H7 (cell line): ENCODE measurements at regions not wholly inside any gene's neighbourhood (a gene's known extent, or its start where the extent isn't known, plus 50 kb on each side); places are given as distances from the start of the nearest gene placed in this dataset.
A peak's percentile ranks its signal among the peaks of the same experiment; 100 is the strongest.
"Not testable (repeated sequence)": the region's sequence is repeated elsewhere in the genome, so short reads cannot be mapped to it uniquely, and the experiment has no call there.

Experiments
- DNase-seq: peaks from one replicate; pipeline ENCODE4 v3.0.0; 2012
- H3K27me3 ChIP-seq: 2 replicates; pipeline ENCODE4 v1.6.0; 2011; ENCODE audit warnings: mild to moderate bottlenecking, low read length; ENCODE audit not compliant: control insufficient read depth, insufficient read depth
- H3K36me3 ChIP-seq: replicated peaks from 2 replicates; pipeline ENCODE4 v1.5.1; 2011; ENCODE audit warnings: low read length; ENCODE audit not compliant: control insufficient read depth, insufficient read depth
- H3K4me3 ChIP-seq: 2 replicates; pipeline ENCODE4 v1.5.1; 2011; ENCODE audit warnings: low read depth, mild to moderate bottlenecking, control low read depth, low read length, moderate library complexity; ENCODE audit not compliant: insufficient read depth

GRCh38 chr9:120308495-120308894 is 271.5 kb downstream of the CDK5RAP2 start:
- Histone ChIP-seq H3K4me3 (no peak overlapping the region), H3K27me3 (no peaks in the 10 kb centered on the region), H3K36me3 (no peaks in the 10 kb centered on the region)
- DNase-seq = peak; percentile 39

GRCh38 chr9:120307599-120307998 is 272.4 kb downstream of the CDK5RAP2 start:
- Histone ChIP-seq H3K27me3 (no peaks in the 10 kb centered on the region), H3K4me3 (no peak overlapping the region), H3K36me3 (no peaks in the 10 kb centered on the region)
- peak; percentile 47 for DNase-seq

DNA sequence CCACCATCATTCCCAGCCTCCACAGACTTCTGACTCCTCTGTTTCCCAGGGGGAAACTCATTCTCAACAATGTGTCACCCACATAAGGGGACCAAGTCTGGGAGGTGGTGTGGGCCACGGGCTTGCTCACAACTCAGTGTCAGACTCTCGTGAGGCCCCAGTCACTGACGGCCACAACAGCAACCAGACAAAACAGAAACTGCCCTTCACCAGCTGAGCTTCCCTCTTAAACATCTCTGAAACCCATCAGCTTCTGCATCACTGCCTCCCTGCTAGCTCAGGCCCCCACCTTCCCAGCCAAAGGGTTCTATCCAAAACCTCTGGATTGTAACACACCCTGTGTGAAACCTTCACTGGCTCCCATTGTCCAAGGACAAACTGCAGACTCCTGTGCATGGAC is 273.4 kb downstream of the CDK5RAP2 start:
- no peak for DNase-seq
- Histone ChIP-seq H3K36me3 (no peaks in the 10 kb centered on the region), H3K4me3 (no peak overlapping the region), H3K27me3 (no peaks in the 10 kb centered on the region)

DNA sequence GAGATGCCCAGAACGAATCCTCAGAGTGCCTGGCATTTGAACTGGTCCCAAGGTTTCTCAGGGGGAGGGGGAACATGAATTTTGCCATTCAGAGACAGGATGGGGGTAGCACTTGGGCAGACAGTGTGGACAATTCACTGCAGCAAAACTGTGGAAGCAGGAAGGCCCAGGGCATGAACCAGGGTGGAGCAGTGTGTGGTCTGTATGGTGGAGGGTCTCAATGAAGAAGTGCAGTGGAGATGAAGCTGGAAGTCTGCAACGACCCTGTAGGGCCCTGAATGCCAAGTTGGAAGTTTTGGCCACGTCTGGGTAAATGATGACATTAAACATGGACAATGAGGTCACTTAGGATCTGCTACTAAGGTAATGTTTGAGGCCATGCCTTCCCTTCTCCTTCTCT is 273.9 kb downstream of the CDK5RAP2 start:
- H3K4me3 ChIP-seq = no peak overlapping the region
- DNase-seq = no peak
- no peaks in the 10 kb centered on the region for H3K36me3 ChIP-seq

DNA sequence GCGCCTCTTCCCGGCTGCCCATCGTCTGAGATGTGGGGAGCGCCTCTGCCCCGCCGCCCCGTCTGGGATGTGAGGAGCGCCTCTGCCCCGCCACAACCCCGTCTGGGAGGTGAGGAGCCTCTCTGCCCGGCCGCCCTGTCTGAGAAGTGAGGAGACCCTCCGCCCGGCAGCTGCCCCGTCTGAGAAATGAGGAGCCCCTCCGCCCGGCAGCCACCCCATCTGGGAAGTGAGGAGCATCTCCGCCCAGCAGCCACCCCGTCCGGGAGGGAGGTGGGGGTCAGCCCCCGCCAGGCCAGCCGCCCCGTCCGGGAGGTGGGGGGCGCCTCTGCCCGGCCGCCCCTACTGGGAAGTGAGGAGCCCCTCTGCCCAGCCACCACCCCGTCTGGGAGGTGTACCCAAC is 275.1 kb downstream of the CDK5RAP2 start:
- H3K36me3 ChIP-seq, H3K4me3 ChIP-seq, H3K27me3 ChIP-seq, DNase-seq: not testable (repeated sequence)

More for the DNA sequence above, 273.9 kb downstream of the CDK5RAP2 start:
- H3K27me3 ChIP-seq = no peaks in the 10 kb centered on the region

DNA sequence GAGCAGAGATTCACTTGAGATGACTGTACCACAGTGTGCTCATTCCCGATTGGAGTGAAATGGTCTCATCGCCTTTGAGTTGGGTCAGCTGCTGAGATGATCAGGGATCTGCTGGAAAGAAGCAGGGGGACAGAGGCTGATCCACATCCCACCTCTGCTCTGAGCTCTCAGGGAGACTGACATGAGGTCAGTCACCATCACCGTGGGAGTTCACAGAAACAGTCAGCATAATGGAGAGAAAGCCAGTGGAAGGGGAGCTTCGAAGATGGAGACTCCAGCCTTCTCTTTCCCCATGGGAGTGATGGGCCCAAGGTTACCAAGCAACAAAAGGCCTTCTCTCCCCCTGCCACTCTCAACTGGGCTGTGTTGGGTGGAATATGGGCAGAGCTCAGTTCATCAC is 276.4 kb downstream of the CDK5RAP2 start:
- Histone ChIP-seq H3K4me3 (no peak overlapping the region), H3K36me3 (no peaks in the 10 kb centered on the region), H3K27me3 (no peaks in the 10 kb centered on the region)
- DNase-seq = no peak

GRCh38 chr9:120299785-120300184 is 280.2 kb downstream of the CDK5RAP2 start:
- no peaks in the 10 kb centered on the region for H3K27me3 ChIP-seq
- DNase-seq = peak; percentile 65
- no peak overlapping the region for H3K4me3 ChIP-seq
- H3K36me3 ChIP-seq = no peaks in the 10 kb centered on the region

GRCh38 chr9:120294003-120294402 is 286.0 kb downstream of the CDK5RAP2 start:
- no peak for DNase-seq

DNA sequence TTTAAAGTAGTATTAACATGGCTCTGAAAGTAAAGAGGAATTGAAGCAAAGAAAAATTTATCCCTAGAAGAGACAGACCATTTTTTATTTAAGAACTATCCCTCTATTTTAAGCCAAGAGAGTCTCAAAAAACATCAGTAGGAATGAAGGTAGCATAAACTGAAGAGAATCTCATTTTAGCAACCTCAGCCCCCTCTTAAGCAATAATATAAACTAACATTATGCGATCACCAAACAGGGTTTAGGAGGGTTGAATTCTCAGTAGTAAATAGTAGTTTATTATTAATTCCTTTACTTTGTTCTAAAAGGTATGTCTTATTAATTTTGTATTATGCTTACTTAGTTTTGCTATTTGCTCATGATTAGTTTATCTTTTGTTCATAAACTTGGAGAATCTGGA is 287.4 kb downstream of the CDK5RAP2 start:
- Histone ChIP-seq H3K36me3 (no peaks in the 10 kb centered on the region), H3K4me3 (no peak overlapping the region), H3K27me3 (no peaks in the 10 kb centered on the region)
- DNase-seq = no peak

More at GRCh38 chr9:120294003-120294402, 286.0 kb downstream of the CDK5RAP2 start:
- H3K4me3 ChIP-seq = no peak overlapping the region
- H3K36me3 ChIP-seq = no peaks in the 10 kb centered on the region
- H3K27me3 ChIP-seq = no peaks in the 10 kb centered on the region

DNA sequence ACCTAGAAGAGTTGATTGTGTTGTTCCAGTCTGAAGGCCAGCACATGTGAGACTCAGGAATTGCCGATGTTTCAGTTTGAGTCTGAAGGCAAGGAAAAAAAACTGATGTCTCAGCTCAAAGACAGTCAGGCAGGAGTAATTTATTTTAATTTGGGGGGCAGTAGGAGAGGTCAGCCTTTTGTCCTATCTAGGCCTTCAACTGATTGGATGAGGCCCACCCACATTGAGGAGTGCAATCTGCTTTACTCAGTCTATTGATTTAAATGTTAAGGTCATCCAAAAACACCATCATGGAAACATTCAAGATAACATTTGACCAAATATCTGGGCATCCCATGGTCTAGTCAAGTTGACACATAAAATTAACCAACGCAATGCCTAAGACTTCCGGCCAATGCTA is 288.9 kb downstream of the CDK5RAP2 start:
- no peak overlapping the region for H3K4me3 ChIP-seq

GRCh38 chr9:120289990-120290975 is 289.7 kb downstream of the CDK5RAP2 start:
- DNase-seq = no peak
- H3K4me3 ChIP-seq = no peak overlapping the region
- no peaks in the 10 kb centered on the region for H3K36me3 ChIP-seq
- H3K27me3 ChIP-seq = no peaks in the 10 kb centered on the region

More for the DNA sequence above, 288.9 kb downstream of the CDK5RAP2 start:
- no peaks in the 10 kb centered on the region for H3K36me3 ChIP-seq
- no peak for DNase-seq
- H3K27me3 ChIP-seq = no peaks in the 10 kb centered on the region

- DNase-seq = peak; percentile 22
- Histone ChIP-seq H3K36me3 (no peaks in the 10 kb centered on the region), H3K27me3 (no peaks in the 10 kb centered on the region), H3K4me3 (no peak overlapping the region)
These were observed 290.9 kb downstream of the CDK5RAP2 start for GRCh38 chr9:120289098-120289497.

DNA sequence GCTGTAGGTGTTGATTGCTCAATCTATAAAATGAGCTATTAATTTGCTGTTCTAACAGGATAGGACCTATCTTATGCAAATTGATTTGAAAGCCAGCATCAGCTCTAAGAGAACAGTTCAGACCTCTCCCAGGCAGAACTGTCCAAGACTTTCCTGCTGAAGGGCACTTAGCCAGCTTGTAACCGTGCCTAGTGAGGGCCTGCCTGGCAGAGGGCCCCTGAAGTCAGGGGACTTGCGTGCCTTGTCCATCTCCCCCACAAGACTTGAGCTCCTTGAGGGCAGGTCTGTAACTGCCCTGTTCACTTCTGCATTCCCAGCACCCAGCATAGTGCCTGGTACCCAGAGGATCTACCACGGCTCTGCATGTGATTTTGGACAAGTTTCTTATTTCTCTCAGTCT is 293.4 kb downstream of the CDK5RAP2 start:
- H3K4me3 ChIP-seq = no peak overlapping the region
- H3K27me3 ChIP-seq = no peaks in the 10 kb centered on the region
- DNase-seq = no peak
- H3K36me3 ChIP-seq = no peaks in the 10 kb centered on the region

GRCh38 chr9:120284821-120285220 is 295.1 kb downstream of the CDK5RAP2 start:
- no peak for DNase-seq
- H3K36me3 ChIP-seq = no peaks in the 10 kb centered on the region
- H3K4me3 ChIP-seq = no peak overlapping the region
- H3K27me3 ChIP-seq = no peaks in the 10 kb centered on the region

GRCh38 chr9:120281665-120282064 is 298.3 kb downstream of the CDK5RAP2 start:
- Histone ChIP-seq H3K27me3 (no peaks in the 10 kb centered on the region), H3K36me3 (no peaks in the 10 kb centered on the region), H3K4me3 (no peak overlapping the region)
- DNase-seq = no peak
